Hepatocyte (in vitro differentiated cells): ENCODE measurements at regions not wholly inside any gene's neighbourhood (a gene's known extent, or its start where the extent isn't known, plus 50 kb on each side); places are given as distances from the start of the nearest gene placed in this dataset.

ENCODE experiments used
- DNase-seq: peaks from one replicate; pipeline ENCODE4 v3.0.0-alpha.2; 2016; ENCODE audit warnings: low spot score
- H2AFZ ChIP-seq: fragments of 200-600 bp; sonication (generic); 2 replicates; pipeline ENCODE4 v1.6.0; 2016; ENCODE audit warnings: antibody characterized with exemption, mild to moderate bottlenecking
- H3K27ac ChIP-seq: fragments of 200-600 bp; sonication (generic); 2 replicates; pipeline ENCODE4 v1.5.1; 2016; ENCODE audit warnings: mild to moderate bottlenecking
- H3K27me3 ChIP-seq: fragments of 200-600 bp; sonication (generic); 2 replicates; pipeline ENCODE4 v1.6.1; 2016
- H3K36me3 ChIP-seq: fragments of 200-600 bp; sonication (generic); replicated peaks from 2 replicates; pipeline ENCODE4 v1.5.1; 2016; ENCODE audit warnings: low read depth; ENCODE audit not compliant: insufficient read depth
- H3K4me1 ChIP-seq: fragments of 200-600 bp; sonication (generic); 2 replicates; pipeline ENCODE4 v1.5.1; 2016; ENCODE audit warnings: mild to moderate bottlenecking, moderate library complexity; ENCODE audit not compliant: insufficient read depth
- H3K4me2 ChIP-seq: fragments of 200-600 bp; sonication (generic); 2 replicates; pipeline ENCODE4 v1.6.0; 2016
- H3K4me3 ChIP-seq: fragments of 200-600 bp; sonication (generic); 2 replicates; pipeline ENCODE4 v1.5.1; 2016; ENCODE audit warnings: mild to moderate bottlenecking
- H3K79me2 ChIP-seq: fragments of 200-600 bp; sonication (generic); 2 replicates; pipeline ENCODE4 v1.6.0; 2017; ENCODE audit warnings: mild to moderate bottlenecking
- H3K9me2 ChIP-seq: fragments of 200-600 bp; sonication (generic); replicated peaks from 2 replicates; pipeline ENCODE4 v1.6.0; 2017; ENCODE audit warnings: mild to moderate bottlenecking; ENCODE audit not compliant: insufficient read depth
- H3K9me3 ChIP-seq: fragments of 200-600 bp; sonication (generic); 2 replicates; pipeline ENCODE4 v1.5.1; 2016; ENCODE audit warnings: low read depth, mild to moderate bottlenecking
- H4K20me1 ChIP-seq: fragments of 200-600 bp; sonication (generic); 2 replicates; pipeline ENCODE4 v1.6.0; 2016; ENCODE audit warnings: mild to moderate bottlenecking; ENCODE audit not compliant: insufficient read depth, poor library complexity, severe bottlenecking
- CTCF ChIP-seq: fragments of 200-600 bp; sonication (generic); IDR thresholded peaks from 2 replicates; pipeline ENCODE4 v1.5.1; 2016; ENCODE audit warnings: antibody characterized with exemption, mild to moderate bottlenecking; ENCODE audit not compliant: poor library complexity
- EZH2 ChIP-seq: fragments of 200-600 bp; sonication (generic); IDR thresholded peaks from 2 replicates; pipeline ENCODE4 v1.6.1; 2016; ENCODE audit warnings: antibody characterized with exemption, mild to moderate bottlenecking, borderline replicate concordance
- EZH2phosphoT487 ChIP-seq: fragments of 200-600 bp; sonication (generic); IDR thresholded peaks from one replicate; pipeline ENCODE4 v1.6.1; 2018; ENCODE audit warnings: antibody characterized with exemption, mild to moderate bottlenecking, low read depth, moderate library complexity; ENCODE audit not compliant: unreplicated experiment, severe bottlenecking
- WGBS: methylation state at CpG from one replicate; pipeline ENCODE4 v1.1.6; 2016; ENCODE audit warnings: low lambda C conversion rate; ENCODE audit errors: missing lambda C conversion rate; 5-methylcytosine and 5-hydroxymethylcytosine counted together

- no peaks in the 10 kb centered on the region for H4K20me1 ChIP-seq
- H3K4me3 ChIP-seq = no peak overlapping the region
- H3K4me1 ChIP-seq = peaks cover 9% of the 10 kb centered on the region
- H3K9me3 ChIP-seq = no peaks in the 10 kb centered on the region
- no peak for DNase-seq
- no peaks in the 10 kb centered on the region for H3K9me2 ChIP-seq
- H3K79me2 ChIP-seq = no peaks in the 10 kb centered on the region
- no peak for TF ChIP-seq EZH2phosphoT487
- TF ChIP-seq CTCF = no peak
- TF ChIP-seq EZH2 = no peak
- 77% methylated on average over 2 of the region's 2 CpGs for whole genome bisulfite sequencing
- H3K27ac ChIP-seq = no peak overlapping the region
- peaks cover 58% of the 10 kb centered on the region for H3K27me3 ChIP-seq
- H2AFZ ChIP-seq = no peak overlapping the region
- no peaks in the 10 kb centered on the region for H3K36me3 ChIP-seq
- H3K4me2 ChIP-seq = no peak overlapping the region
Measured at GRCh38 chr4:112708772-112709171, 71.8 kb downstream of the LARP7 start.

- no peak overlapping the region for H3K27ac ChIP-seq
- 88% methylated on average over 11 of the region's 11 CpGs for WGBS
Measured at GRCh38 chr4:112714922-112715901, 78.3 kb downstream of the LARP7 start.

GRCh38 chr4:112717856-112718255 lies 80.9 kb downstream of the LARP7 start:
- TF ChIP-seq EZH2phosphoT487 (no peak), CTCF (no peak)
- Histone ChIP-seq H3K27me3 (no peaks in the 10 kb centered on the region), H3K36me3 (no peaks in the 10 kb centered on the region), H3K9me2 (no peaks in the 10 kb centered on the region), H3K9me3 (no peaks in the 10 kb centered on the region), H3K4me3 (no peak overlapping the region), H3K79me2 (no peaks in the 10 kb centered on the region), H3K27ac (no peak overlapping the region), H2AFZ (no peak overlapping the region), H4K20me1 (no peaks in the 10 kb centered on the region), H3K4me1 (no peaks in the 10 kb centered on the region), H3K4me2 (no peak overlapping the region)
- no peak for DNase-seq
- WGBS = 85% methylated on average over 1 of the region's 1 CpG

More at GRCh38 chr4:112714922-112715901, 78.3 kb downstream of the LARP7 start:
- Histone ChIP-seq H3K4me3 (no peak overlapping the region), H3K36me3 (no peaks in the 10 kb centered on the region), H3K27me3 (peaks cover 1% of the 10 kb centered on the region), H3K4me2 (no peak overlapping the region), H3K9me2 (no peaks in the 10 kb centered on the region), H2AFZ (no peak overlapping the region), H4K20me1 (no peaks in the 10 kb centered on the region), H3K9me3 (no peaks in the 10 kb centered on the region), H3K4me1 (no peaks in the 10 kb centered on the region), H3K79me2 (no peaks in the 10 kb centered on the region)
- DNase-seq = no peak
- TF ChIP-seq EZH2phosphoT487 = no peak

GRCh38 chr4:112721627-112722026 lies 84.7 kb downstream of the LARP7 start:
- H3K4me3 ChIP-seq = no peak overlapping the region
- TF ChIP-seq EZH2 (no peak), CTCF (no peak), EZH2phosphoT487 (no peak)

More at GRCh38 chr4:112721627-112722026, 84.7 kb downstream of the LARP7 start:
- no peaks in the 10 kb centered on the region for H4K20me1 ChIP-seq
- no peaks in the 10 kb centered on the region for H3K9me3 ChIP-seq
- no peak overlapping the region for H2AFZ ChIP-seq
- no peaks in the 10 kb centered on the region for H3K36me3 ChIP-seq
- no peak overlapping the region for H3K4me2 ChIP-seq
- no peaks in the 10 kb centered on the region for H3K4me1 ChIP-seq
- no peaks in the 10 kb centered on the region for H3K27me3 ChIP-seq
- no peaks in the 10 kb centered on the region for H3K9me2 ChIP-seq
- H3K79me2 ChIP-seq = no peaks in the 10 kb centered on the region
- DNase-seq = no peak
- H3K27ac ChIP-seq = no peak overlapping the region
